ENCODE measurements at regions not wholly inside any gene's neighbourhood (a gene's known extent, or its start where the extent isn't known, plus 50 kb on each side); places are given as distances from the start of the nearest gene placed in this dataset.

- H3K27ac Mint-ChIP-seq = no peak overlapping the region
- WGBS, 2 experiments (ENCODE audit: insufficient coverage in 1 of 2, insufficient read length in 1 of 2) = 95 to 100% methylated on average over 3 to 6 of the region's 6 CpGs
- Histone ChIP-seq H3K4me1 (ENCODE audit: control insufficient read depth, insufficient read depth, low read length) (no peaks in the 10 kb centered on the region), H3K27ac (ENCODE audit: low read depth, low read length) (no peak overlapping the region), H3K27me3 (ENCODE audit: control insufficient read depth, insufficient read depth, low read length, poor library complexity, severe bottlenecking) (no peaks in the 10 kb centered on the region), H3K9me3 (ENCODE audit: control insufficient read depth, low read length) (no peaks in the 10 kb centered on the region), H3K4me3 (ENCODE audit: low read length) (no peak overlapping the region), H3K36me3 (ENCODE audit: control insufficient read depth, insufficient read depth, low read length) (no peaks in the 10 kb centered on the region), H3K9ac (ENCODE audit: extremely low read depth, low read length, poor library complexity, severe bottlenecking) (no peak overlapping the region)
- H3K36me3 Mint-ChIP-seq (ENCODE audit: low read depth) = no peaks in the 10 kb centered on the region
- no peak for TF ChIP-seq CTCF (conservative IDR thresholded peaks at IDR 0.05)
- no peaks in the 10 kb centered on the region for H3K27me3 Mint-ChIP-seq (ENCODE audit: insufficient read depth)
- H3K4me1 Mint-ChIP-seq = peaks cover 7% of the 10 kb centered on the region
- H3K4me3 Mint-ChIP-seq = no peak overlapping the region
- no peak for DNase-seq
- H3K9me3 Mint-ChIP-seq = no peaks in the 10 kb centered on the region
Measured at GRCh38 chr2:49296107-49296867, 142.0 kb upstream of the FSHR start.

- Mint-ChIP-seq H3K4me3 (no peak overlapping the region), H3K4me1 (peaks cover 7% of the 10 kb centered on the region), H3K9me3 (no peaks in the 10 kb centered on the region), H3K27ac (no peak overlapping the region), H3K27me3 (ENCODE audit: insufficient read depth) (no peaks in the 10 kb centered on the region), H3K36me3 (ENCODE audit: low read depth) (no peaks in the 10 kb centered on the region)
- no peaks in the 10 kb centered on the region for H3K9me3 ChIP-seq (ENCODE audit: control insufficient read depth, low read length)
- H3K4me1 ChIP-seq (ENCODE audit: control insufficient read depth, insufficient read depth, low read length) = no peaks in the 10 kb centered on the region
- no peak overlapping the region for H3K9ac ChIP-seq (ENCODE audit: extremely low read depth, low read length, poor library complexity, severe bottlenecking)
- no peaks in the 10 kb centered on the region for H3K36me3 ChIP-seq (ENCODE audit: control insufficient read depth, insufficient read depth, low read length)
- no peak overlapping the region for H3K4me3 ChIP-seq (ENCODE audit: low read length)
- no peaks in the 10 kb centered on the region for H3K27me3 ChIP-seq (ENCODE audit: control insufficient read depth, insufficient read depth, low read length, poor library complexity, severe bottlenecking)
- H3K27ac ChIP-seq (ENCODE audit: low read depth, low read length) = no peak overlapping the region
- no peak for TF ChIP-seq CTCF (conservative IDR thresholded peaks at IDR 0.05)
- DNase-seq = no peak
Measured at GRCh38 chr2:49294225-49294624, 139.9 kb upstream of the FSHR start.

- H3K27me3 ChIP-seq (ENCODE audit: control insufficient read depth, insufficient read depth, low read length, poor library complexity, severe bottlenecking) = no peaks in the 10 kb centered on the region
- Mint-ChIP-seq H3K27me3 (ENCODE audit: insufficient read depth) (no peaks in the 10 kb centered on the region), H3K9me3 (no peaks in the 10 kb centered on the region), H3K4me3 (no peak overlapping the region), H3K36me3 (ENCODE audit: low read depth) (no peaks in the 10 kb centered on the region), H3K27ac (no peak overlapping the region), H3K4me1 (peaks cover 7% of the 10 kb centered on the region)
- H3K9ac ChIP-seq (ENCODE audit: extremely low read depth, low read length, poor library complexity, severe bottlenecking) = no peak overlapping the region
- no peaks in the 10 kb centered on the region for H3K36me3 ChIP-seq (ENCODE audit: control insufficient read depth, insufficient read depth, low read length)
- no peak for TF ChIP-seq CTCF (conservative IDR thresholded peaks at IDR 0.05)
- WGBS, 2 experiments (ENCODE audit: insufficient coverage in 1 of 2, insufficient read length in 1 of 2) = 60 to 82% methylated on average over 3 of the region's 3 CpGs
- DNase-seq = peak; percentile 47
- no peak overlapping the region for H3K27ac ChIP-seq (ENCODE audit: low read depth, low read length)
- no peak overlapping the region for H3K4me3 ChIP-seq (ENCODE audit: low read length)
- no peaks in the 10 kb centered on the region for H3K4me1 ChIP-seq (ENCODE audit: control insufficient read depth, insufficient read depth, low read length)
- H3K9me3 ChIP-seq (ENCODE audit: control insufficient read depth, low read length) = no peaks in the 10 kb centered on the region
Measured at GRCh38 chr2:49291619-49292018, 137.3 kb upstream of the FSHR start.
